ENCODE measurements at regions not wholly inside any gene's neighbourhood (a gene's known extent, or its start where the extent isn't known, plus 50 kb on each side); places are given as distances from the start of the nearest gene placed in this dataset.
A peak's percentile ranks its signal among the peaks of the same experiment; 100 is the strongest.

DNA sequence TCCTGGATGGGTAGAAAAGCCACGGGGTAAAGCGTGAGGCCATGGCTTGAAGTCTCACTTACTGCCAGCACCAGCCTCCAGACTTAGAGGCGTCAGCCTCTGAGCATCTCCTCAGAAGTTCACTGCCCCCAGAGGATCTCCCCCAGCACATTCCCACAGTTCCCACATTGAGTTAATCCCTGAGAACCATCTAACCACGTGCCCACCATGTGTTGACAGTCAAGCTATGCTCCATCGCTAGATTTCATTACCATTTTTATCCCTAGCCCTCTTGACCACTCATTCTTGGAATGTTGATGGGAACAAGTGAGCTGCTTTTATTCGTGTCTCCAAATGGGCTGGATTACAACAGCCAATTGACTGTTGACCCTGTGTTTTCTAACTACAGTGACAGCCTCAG is 283.3 kb upstream of the IRX1 start:
- DNase-seq, result no peak

- DNase-seq, result no peak
Measured at GRCh38 chr5:3311433-3311832, 284.2 kb upstream of the IRX1 start.

GRCh38 chr5:3310541-3311261 is 284.9 kb upstream of the IRX1 start:
- DNase-seq, result peak; percentile 48

GRCh38 chr5:3309538-3309937 is 286.1 kb upstream of the IRX1 start:
- no peak for DNase-seq

DNA sequence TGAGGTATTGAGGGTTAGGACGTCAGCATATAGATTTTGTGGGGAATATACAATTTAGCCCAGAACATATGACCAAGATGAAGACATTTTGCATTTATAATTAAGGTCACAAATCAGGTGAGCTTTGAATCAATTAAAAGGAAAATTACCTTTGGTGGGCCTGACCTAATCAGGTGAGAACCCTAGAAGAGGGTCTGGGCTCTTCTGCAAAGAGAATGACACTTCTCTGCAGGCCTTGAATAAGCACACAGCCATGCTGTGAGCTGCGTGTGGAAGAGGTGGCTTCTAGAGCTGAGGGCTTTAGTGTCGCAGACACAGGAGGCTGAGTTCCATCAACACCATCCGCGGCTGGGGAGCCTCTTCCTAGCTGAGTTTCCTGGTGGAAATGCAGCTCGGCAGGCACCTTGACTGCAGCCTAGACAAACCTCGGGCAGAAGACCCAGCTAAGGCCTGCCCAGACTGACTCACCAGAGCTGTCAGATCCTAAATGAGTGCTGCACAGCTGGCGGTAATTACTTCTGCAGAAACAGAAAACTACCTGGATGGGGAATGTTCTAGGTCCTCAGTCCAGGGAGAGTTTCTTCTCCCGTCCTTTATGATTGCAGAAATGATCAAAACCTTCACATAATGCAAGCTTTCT is 287.5 kb upstream of the IRX1 start:
- DNase-seq, result no peak

DNA sequence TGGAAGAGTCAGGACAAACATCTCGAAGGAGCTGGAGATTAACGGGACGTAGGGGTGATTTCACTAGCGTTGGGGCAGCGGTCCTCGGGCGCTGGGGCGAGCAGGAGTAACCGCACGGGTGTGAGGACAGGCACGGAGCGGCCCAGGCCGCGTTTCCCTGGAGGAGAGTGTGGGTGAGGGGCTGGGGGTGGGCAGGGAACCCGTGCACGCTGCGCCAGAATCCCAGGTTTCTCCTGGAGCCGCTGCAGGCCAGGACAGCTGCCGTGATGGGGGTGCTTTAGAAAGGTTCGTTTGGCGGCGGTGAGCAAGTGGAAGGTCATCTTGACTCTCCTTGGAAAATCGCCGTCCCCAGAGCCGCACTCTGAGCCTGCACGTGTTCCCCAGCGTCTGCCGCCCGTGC is 290.2 kb upstream of the IRX1 start:
- DNase-seq, result no peak

DNA sequence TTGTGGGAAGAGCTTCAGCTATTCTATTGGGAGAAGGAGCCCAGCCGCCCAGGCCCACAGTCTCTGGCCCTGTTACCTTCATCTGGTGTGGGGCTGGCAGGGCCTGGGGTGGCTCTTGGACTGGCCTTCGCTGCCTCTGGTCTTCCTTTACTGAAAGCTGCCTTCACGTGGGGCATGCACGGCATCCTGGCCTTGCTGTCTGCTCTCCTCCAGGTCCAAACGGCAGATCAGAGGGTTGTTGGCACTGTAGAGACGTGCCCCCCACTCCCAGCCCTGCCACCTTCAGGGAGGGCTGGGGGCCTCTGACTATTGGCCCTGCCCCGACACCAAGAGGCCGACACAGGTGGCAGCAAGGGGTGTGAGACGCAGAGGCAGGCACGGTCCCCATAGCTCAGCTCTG is 291.3 kb upstream of the IRX1 start:
- DNase-seq, result no peak

- no peak for DNase-seq
Measured at GRCh38 chr5:3303777-3304176, 291.9 kb upstream of the IRX1 start.

DNA sequence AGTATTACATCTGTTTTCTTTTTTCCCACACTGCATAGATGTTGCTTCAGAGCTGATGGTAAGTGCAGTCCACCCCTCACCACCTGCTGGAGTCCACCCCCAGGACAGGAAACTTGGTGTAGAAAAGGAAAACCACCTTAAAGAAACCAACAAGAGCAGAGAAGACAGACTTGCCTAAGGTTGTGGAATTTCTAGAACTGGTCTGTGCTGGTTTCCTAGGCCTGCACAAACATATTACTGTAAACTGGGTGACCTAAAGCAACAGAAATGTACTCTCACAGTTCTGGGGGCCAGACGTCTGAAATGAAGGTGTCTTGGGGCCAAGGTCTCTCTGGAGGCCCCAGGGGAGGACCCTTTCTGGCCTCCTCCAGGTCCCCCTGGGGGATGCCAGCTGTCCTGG is 293.4 kb upstream of the IRX1 start:
- no peak for DNase-seq

DNA sequence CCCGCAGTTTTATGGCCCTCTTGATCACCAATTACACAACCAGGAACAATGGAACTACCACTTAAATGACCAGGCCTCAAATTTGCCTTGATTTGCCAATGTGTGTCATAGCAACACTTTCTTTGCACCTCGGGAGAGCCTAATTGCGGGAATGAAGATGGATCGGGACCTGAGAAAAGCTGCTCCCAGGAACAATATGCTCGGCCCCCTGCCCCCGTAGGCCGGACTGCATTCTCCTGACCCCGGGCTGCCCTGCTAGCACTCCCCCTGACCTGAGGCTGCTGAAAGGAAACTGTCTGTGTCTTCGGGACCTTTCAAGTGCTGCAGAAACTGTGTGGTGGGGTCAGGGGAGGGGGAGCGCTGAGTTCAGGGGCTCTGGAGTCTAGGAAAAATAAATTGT is 294.3 kb upstream of the IRX1 start:
- DNase-seq, result no peak

DNA sequence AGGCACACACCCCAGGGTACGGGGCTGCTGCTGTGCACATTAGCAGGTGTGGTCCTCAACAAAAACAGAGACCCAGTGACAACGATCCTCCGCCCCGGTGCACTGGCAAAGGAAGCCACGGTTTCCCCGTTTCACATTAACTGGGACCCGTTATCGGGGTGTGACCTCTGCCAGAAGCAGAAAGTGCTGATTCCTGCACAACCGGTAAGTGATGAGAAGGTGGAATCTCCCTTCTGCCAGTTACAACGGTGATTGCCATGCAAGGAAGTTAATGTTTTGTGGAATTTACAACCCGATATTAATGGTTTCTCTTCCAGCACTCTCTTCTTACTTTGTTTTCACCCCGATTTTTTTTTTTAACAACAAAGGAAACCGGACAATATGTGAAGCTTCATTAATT is 294.9 kb upstream of the IRX1 start:
- no peak for DNase-seq

- no peak for DNase-seq
Measured at GRCh38 chr5:3299441-3299840, 296.2 kb upstream of the IRX1 start.

DNA sequence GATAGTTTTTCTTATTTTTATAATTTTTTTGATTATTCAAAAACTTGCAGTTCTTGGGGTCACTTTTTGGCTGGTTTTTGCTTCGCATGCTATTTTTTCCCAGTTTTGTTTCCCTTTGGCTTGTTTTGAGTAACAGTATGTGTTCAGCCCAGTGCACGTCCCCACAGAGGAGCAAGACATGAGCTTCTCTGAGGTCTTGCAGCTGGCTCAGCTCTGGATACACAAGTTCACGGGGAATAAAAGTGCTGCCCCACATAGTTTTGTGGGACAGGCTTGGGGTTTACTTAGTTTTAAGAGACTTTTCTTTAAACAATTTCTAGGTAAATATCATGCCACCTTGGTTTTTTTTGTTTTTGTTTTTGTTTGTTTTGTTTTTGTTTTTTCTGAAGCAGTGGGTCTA is 297.8 kb upstream of the IRX1 start:
- DNase-seq, result no peak

- no peak for DNase-seq
Measured at GRCh38 chr5:3288325-3288724, 307.3 kb upstream of the IRX1 start.

DNA sequence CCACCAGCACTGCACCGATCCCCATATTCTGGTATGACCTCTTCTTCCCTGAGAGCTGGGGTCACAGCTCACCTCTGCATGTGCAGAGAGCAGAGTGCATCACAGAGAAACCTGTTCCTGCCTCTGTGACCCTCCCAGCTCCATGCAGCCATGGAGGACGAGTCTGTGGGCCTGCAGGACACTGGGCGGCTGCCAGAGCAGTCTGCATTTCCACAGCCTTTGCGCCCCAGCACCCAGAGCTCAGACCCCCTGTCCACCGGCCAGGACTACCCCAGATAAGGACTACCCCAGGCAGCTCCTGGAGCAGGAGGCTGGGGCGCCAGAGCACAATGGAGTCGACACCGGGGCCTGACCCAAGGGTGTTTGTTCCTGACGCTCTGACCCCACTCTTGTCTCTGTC is 308.1 kb upstream of the IRX1 start:
- DNase-seq, result no peak

DNA sequence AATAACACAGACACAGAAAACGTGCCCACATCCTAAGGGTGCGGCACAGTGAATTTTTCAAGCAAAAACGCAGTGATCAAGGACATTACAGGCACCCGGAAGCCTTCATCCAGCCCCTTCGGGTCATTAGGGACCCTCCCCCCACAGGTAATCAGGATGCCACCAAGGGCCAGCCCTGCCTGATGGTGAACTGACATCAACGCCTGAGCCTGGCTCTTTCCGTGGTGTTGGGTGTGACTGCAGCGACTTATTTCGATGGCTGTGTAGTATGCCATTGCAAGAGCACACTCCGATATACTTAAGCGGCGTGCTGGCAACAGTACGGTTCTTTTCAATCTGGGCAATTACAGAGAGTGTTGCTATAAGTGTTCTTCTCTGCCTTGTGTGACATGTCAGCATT is 310.0 kb upstream of the IRX1 start:
- DNase-seq, result no peak

- DNase-seq, result no peak
Measured at GRCh38 chr5:3284506-3284905, 311.1 kb upstream of the IRX1 start.

DNA sequence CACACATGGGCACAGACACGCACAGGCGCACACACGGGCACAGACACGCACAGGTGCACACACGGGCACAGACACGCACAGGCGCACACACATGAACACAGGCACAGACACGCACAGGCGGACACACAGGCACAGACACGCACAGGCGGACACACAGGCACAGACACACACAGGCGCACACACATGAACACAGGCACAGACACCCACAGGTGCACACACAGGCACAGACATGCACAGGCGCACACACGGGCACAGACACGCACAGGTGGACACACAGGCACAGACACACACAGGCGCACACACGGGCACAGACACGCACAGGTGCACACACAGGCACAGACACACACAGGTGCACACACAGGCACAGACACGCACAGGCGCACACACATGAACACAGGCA is 312.8 kb upstream of the IRX1 start:
- no peak for DNase-seq

DNA sequence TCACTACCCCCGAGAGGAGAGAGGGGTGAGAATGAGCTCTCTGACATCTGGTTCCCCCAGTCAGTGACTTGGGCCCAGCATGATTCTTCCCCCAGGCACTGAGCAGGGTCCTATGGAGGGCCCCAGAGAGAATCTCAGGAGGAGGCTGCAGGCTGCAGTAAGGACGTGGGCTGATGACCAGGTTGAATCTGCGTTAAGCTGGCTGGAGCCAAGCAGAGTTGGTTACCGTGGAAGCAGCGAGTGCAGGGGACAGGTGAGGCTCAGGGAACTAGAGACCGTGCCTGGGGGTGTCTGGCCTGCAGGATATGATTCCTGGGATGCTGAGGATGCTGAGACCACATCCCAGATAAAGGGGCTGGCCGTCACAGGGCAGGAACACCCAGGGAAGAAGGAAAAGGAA is 314.3 kb upstream of the IRX1 start:
- no peak for DNase-seq

- DNase-seq, result no peak
Measured at GRCh38 chr5:3278643-3279042, 317.0 kb upstream of the IRX1 start.

GRCh38 chr5:3277590-3278196 is 317.9 kb upstream of the IRX1 start:
- DNase-seq, result no peak

GRCh38 chr5:3276896-3277295 is 318.7 kb upstream of the IRX1 start:
- no peak for DNase-seq

GRCh38 chr5:3269395-3270169 is 326.1 kb upstream of the IRX1 start:
- no peak for DNase-seq
